Right atrium auricular region (tissue), 2 donors: ENCODE measurements at regions not wholly inside any gene's neighbourhood (a gene's known extent, or its start where the extent isn't known, plus 50 kb on each side); places are given as distances from the start of the nearest gene placed in this dataset.

Experiments
- DNase-seq: peaks from one replicate; pipeline ENCODE4 v3.0.0-alpha.2; 2019; ENCODE audit warnings: low spot score
- H3K27ac ChIP-seq, 2 donors: fragments of 200-600 bp; sonication (generic); 1 replicate in 1 of 2; 2 replicates in 1 of 2; pipeline ENCODE4 v1.5.1; 2016 to 2019
- H3K27me3 ChIP-seq, 2 donors: fragments of 200-600 bp; sonication (generic); one replicate each; pipeline versions ENCODE4 v1.5.1 to v1.6.0; 2017 to 2019
- H3K36me3 ChIP-seq: fragments of 200-600 bp; sonication (generic); one replicate; pipeline ENCODE4 v1.5.1; 2016
- H3K4me1 ChIP-seq, 2 donors: fragments of 200-600 bp; sonication (generic); one replicate each; pipeline versions ENCODE4 v1.5.1 to v1.6.0; 2017 to 2019
- H3K4me3 ChIP-seq, 2 donors: fragments of 200-600 bp; sonication (generic); 1 replicate in 1 of 2; 2 replicates in 1 of 2; pipeline ENCODE4 v1.5.1; 2017 to 2019; ENCODE audit warnings: mild to moderate bottlenecking in 1 of 2, moderate library complexity in 1 of 2
- H3K9me3 ChIP-seq, 2 donors: fragments of 200-600 bp; sonication (generic); one replicate each; pipeline ENCODE4 v1.5.1; 2019
- TF ChIP-seq, protein P1 (sequence below), 2 donors: fragments of 200-600 bp; sonication (generic); IDR thresholded peaks; one replicate each; pipeline ENCODE4 v1.5.1; 2019; ENCODE audit warnings: antibody characterized with exemption in 2 of 2

GRCh38 chr6:19375613-19376012, 461.6 kb upstream of the ID4 start:
- no peaks in the 10 kb centered on the region for H3K9me3 ChIP-seq
- TF ChIP-seq, protein P1, sequence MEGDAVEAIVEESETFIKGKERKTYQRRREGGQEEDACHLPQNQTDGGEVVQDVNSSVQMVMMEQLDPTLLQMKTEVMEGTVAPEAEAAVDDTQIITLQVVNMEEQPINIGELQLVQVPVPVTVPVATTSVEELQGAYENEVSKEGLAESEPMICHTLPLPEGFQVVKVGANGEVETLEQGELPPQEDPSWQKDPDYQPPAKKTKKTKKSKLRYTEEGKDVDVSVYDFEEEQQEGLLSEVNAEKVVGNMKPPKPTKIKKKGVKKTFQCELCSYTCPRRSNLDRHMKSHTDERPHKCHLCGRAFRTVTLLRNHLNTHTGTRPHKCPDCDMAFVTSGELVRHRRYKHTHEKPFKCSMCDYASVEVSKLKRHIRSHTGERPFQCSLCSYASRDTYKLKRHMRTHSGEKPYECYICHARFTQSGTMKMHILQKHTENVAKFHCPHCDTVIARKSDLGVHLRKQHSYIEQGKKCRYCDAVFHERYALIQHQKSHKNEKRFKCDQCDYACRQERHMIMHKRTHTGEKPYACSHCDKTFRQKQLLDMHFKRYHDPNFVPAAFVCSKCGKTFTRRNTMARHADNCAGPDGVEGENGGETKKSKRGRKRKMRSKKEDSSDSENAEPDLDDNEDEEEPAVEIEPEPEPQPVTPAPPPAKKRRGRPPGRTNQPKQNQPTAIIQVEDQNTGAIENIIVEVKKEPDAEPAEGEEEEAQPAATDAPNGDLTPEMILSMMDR (IDR thresholded peaks at IDR 0.05), result no peak
- DNase-seq, result no peak
- no peaks in the 10 kb centered on the region for H3K27me3 ChIP-seq
- no peak overlapping the region for H3K27ac ChIP-seq
- H3K4me1 ChIP-seq, result no peaks in the 10 kb centered on the region
- H3K36me3 ChIP-seq, result no peaks in the 10 kb centered on the region
- no peak overlapping the region for H3K4me3 ChIP-seq

DNA sequence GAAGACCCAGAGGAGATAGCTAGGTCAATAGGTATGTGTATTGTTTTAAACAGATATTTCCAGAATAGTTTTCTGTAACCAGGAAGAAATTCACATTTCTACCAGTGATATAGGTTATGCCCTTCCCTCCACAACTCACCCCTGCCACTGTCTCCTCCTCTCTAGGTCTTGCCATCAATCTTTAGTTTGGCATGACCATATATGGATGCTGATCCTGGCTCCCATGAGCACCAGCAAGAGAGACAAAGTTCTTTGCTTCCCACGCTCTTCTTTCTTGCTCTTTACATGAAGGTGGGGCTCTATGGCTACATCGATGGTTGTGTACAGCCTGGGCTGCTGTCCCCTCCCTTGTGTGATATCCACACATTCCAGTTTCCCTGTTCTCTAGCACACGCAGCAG, 459.4 kb upstream of the ID4 start:
- H3K4me3 ChIP-seq, result no peak overlapping the region
- no peaks in the 10 kb centered on the region for H3K9me3 ChIP-seq
- no peaks in the 10 kb centered on the region for H3K36me3 ChIP-seq
- H3K4me1 ChIP-seq, result no peaks in the 10 kb centered on the region
- DNase-seq, result no peak
- no peaks in the 10 kb centered on the region for H3K27me3 ChIP-seq
- TF ChIP-seq, protein P1 (IDR thresholded peaks at IDR 0.05), result no peak
- no peak overlapping the region for H3K27ac ChIP-seq

DNA sequence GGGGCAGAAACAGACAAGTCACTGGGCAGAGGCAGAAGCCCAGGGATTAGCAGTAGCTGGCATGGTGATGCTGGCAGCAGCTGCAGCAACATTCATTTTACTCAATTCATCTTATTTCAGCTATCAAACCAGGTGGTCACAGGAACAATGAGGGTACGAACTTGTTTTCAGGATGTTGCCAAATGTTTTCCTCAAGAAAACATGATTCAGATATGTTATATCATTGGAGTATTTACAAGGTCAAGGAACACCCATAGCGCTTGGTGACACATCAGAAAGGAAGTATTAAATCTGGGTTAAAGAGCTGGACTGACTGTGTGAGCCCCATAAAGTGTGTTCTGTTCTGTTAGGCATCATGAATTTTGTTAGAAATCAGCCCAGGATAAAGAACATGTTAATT, 456.9 kb upstream of the ID4 start:
- H3K4me1 ChIP-seq, result no peaks in the 10 kb centered on the region
- no peaks in the 10 kb centered on the region for H3K36me3 ChIP-seq
- TF ChIP-seq, protein P1 (IDR thresholded peaks at IDR 0.05), result no peak
- no peak for DNase-seq
- H3K9me3 ChIP-seq, result peaks cover 0 to 6% of the 10 kb centered on the region in 2 donors
- no peak overlapping the region for H3K4me3 ChIP-seq
- no peak overlapping the region for H3K27ac ChIP-seq
- no peaks in the 10 kb centered on the region for H3K27me3 ChIP-seq

GRCh38 chr6:19382676-19383075, 454.5 kb upstream of the ID4 start:
- Histone ChIP-seq H3K9me3 (peaks cover 0 to 6% of the 10 kb centered on the region in 2 donors), H3K27ac (no peak overlapping the region), H3K36me3 (no peaks in the 10 kb centered on the region), H3K4me1 (no peaks in the 10 kb centered on the region), H3K27me3 (no peaks in the 10 kb centered on the region), H3K4me3 (no peak overlapping the region)
- TF ChIP-seq, protein P1 (IDR thresholded peaks at IDR 0.05), result no peak
- no peak for DNase-seq

DNA sequence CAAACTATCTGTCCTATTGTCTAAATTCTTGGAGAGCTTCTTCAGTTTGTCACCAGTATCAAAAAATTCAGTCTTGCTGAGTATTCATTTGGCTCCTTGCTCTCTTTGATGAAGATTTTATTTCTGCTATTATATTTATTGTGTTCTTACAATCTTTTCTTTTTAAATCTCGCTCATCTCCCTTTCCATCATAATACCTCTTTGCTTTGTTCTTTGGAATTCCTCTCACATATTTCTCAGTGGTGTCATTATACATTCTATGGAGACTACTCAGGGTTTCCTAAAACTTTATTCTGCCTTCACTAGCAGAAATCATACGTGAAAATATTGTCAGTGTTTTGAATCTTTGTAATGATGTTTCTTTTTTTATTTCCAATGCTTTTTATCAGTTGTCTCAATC, 445.2 kb upstream of the ID4 start:
- Histone ChIP-seq H3K4me1 (no peaks in the 10 kb centered on the region), H3K27me3 (no peaks in the 10 kb centered on the region), H3K9me3 (no peaks in the 10 kb centered on the region), H3K27ac (no peak overlapping the region), H3K4me3 (no peak overlapping the region), H3K36me3 (no peaks in the 10 kb centered on the region)
- no peak for DNase-seq
- TF ChIP-seq, protein P1 (IDR thresholded peaks at IDR 0.05), result no peak

GRCh38 chr6:19394051-19394450, 443.1 kb upstream of the ID4 start:
- H3K27ac ChIP-seq, result no peak overlapping the region
- TF ChIP-seq, protein P1 (IDR thresholded peaks at IDR 0.05), result no peak

More at GRCh38 chr6:19394051-19394450, 443.1 kb upstream of the ID4 start:
- DNase-seq, result no peak
- Histone ChIP-seq H3K9me3 (no peaks in the 10 kb centered on the region), H3K4me3 (no peak overlapping the region), H3K4me1 (no peaks in the 10 kb centered on the region), H3K36me3 (no peaks in the 10 kb centered on the region), H3K27me3 (no peaks in the 10 kb centered on the region)
